Endothelial cell of umbilical vein (primary cell): ENCODE measurements at regions not wholly inside any gene's neighbourhood (a gene's known extent, or its start where the extent isn't known, plus 50 kb on each side); places are given as distances from the start of the nearest gene placed in this dataset.

Source experiments
- BruUV-seq: library from RNA; stranded (reverse); fragments of 400-500 nt; replicated peaks from 2 replicates; lab custom pipeline; 2021; lab: Mats Ljungman, UMichigan
- CTCF ChIA-PET: fragments of 300-600, 350-600 bp; sonication (Branson Sonifier 250); formaldehyde crosslinking; loops from one replicate; lab custom pipeline; 2021; ENCODE audit warnings: antibody characterized with exemption, inconsistent platforms; lab: Charles Lee
- POLR2A ChIA-PET: fragments of 300-600, 350-600 bp; sonication (Branson Sonifier 250); formaldehyde crosslinking; loops from one replicate; lab custom pipeline; 2021; ENCODE audit warnings: antibody characterized with exemption, inconsistent platforms; lab: Charles Lee
- DNase-seq: peaks from one replicate; pipeline ENCODE4 v3.0.0-alpha.2; 2011; ENCODE audit warnings: low read depth, low spot score
- FAIRE-seq: peaks from 2 replicates; lab custom pipeline; 2011; peaks lifted over from hg19 to GRCh38; lab: Jason Lieb, UNC
- H2AFZ ChIP-seq: 2 replicates; pipeline ENCODE4 v1.6.0; 2012; ENCODE audit warnings: low read depth, low read length, control low read depth, inconsistent platforms
- H3K27ac ChIP-seq: 2 replicates; pipeline ENCODE4 v1.5.1; 2011; ENCODE audit warnings: low read depth, mild to moderate bottlenecking, control low read depth, low read length, moderate library complexity; ENCODE audit not compliant: insufficient read depth
- H3K27me3 ChIP-seq, 2 experiments: 2 replicates each; pipeline versions ENCODE4 v1.6.0 to v1.6.1; 2011; ENCODE audit warnings: low read length in 2 of 2, mixed read lengths in 1 of 2; ENCODE audit not compliant: control insufficient read depth in 2 of 2, insufficient read depth in 2 of 2
- H3K36me3 ChIP-seq, 2 experiments: 2 replicates in 1 of 2; 3 replicates in 1 of 2; pipeline ENCODE4 v1.5.1; 2011; ENCODE audit warnings: low read length in 2 of 2, mild to moderate bottlenecking in 1 of 2, moderate library complexity in 1 of 2; ENCODE audit not compliant: control insufficient read depth in 2 of 2, insufficient read depth in 2 of 2; ENCODE audit errors: extremely low read depth in 1 of 2
- H3K4me1 ChIP-seq: 3 replicates; pipeline ENCODE4 v1.5.1; 2011; ENCODE audit warnings: mild to moderate bottlenecking, low read length; ENCODE audit not compliant: control insufficient read depth, insufficient read depth; ENCODE audit errors: extremely low read depth
- H3K4me2 ChIP-seq: 2 replicates; pipeline ENCODE4 v1.6.1; 2011; ENCODE audit warnings: low read length, control low read depth, mixed read lengths; ENCODE audit not compliant: insufficient read depth
- H3K4me3 ChIP-seq, 3 experiments: fragments of 200-600 bp in 1 of 3; sonication (generic), shearing (Covaris generic) in 1 of 3; replicated peaks in 1 of 3; 2 replicates each; pipeline ENCODE4 v1.5.1; 2011 to 2016; ENCODE audit warnings: control low read depth in 3 of 3, low read length in 3 of 3, mild to moderate bottlenecking in 2 of 3, inconsistent platforms in 1 of 3, low read depth in 1 of 3, moderate library complexity in 1 of 3; ENCODE audit not compliant: insufficient read depth in 1 of 3
- H3K79me2 ChIP-seq: 2 replicates; pipeline ENCODE4 v1.6.0; 2012; ENCODE audit warnings: low read length, inconsistent platforms; ENCODE audit not compliant: control insufficient read depth, insufficient read depth
- H3K9ac ChIP-seq: replicated peaks from 2 replicates; pipeline ENCODE3; 2011; ENCODE audit warnings: low read length, control low read depth; ENCODE audit not compliant: insufficient read depth; ENCODE audit errors: extremely low read depth
- H3K9me1 ChIP-seq: replicated peaks from 3 replicates; pipeline ENCODE4 v1.6.0; 2011; ENCODE audit warnings: mild to moderate bottlenecking, low read length; ENCODE audit not compliant: control insufficient read depth, insufficient read depth; ENCODE audit errors: extremely low read depth
- H3K9me3 ChIP-seq: replicated peaks from 2 replicates; pipeline ENCODE4 v1.5.1; 2012; ENCODE audit warnings: low read length, inconsistent platforms; ENCODE audit not compliant: control insufficient read depth, insufficient read depth
- H4K20me1 ChIP-seq: replicated peaks from 2 replicates; pipeline ENCODE3; 2011; ENCODE audit warnings: mild to moderate bottlenecking, low read length; ENCODE audit not compliant: control insufficient read depth, insufficient read depth; ENCODE audit errors: extremely low read depth
- EZH2 ChIP-seq: IDR thresholded peaks from 2 replicates; pipeline ENCODE4 v1.6.1; 2012; ENCODE audit warnings: borderline replicate concordance, low read depth, mild to moderate bottlenecking, moderate library complexity, low read length, inconsistent platforms; ENCODE audit not compliant: severe bottlenecking
- FOS ChIP-seq: IDR thresholded peaks from 2 replicates; pipeline ENCODE4 v1.6.1; 2011; ENCODE audit warnings: mild to moderate bottlenecking, low read length, moderate library complexity, borderline replicate concordance; ENCODE audit not compliant: insufficient read depth
- GATA2 ChIP-seq: IDR thresholded peaks from 2 replicates; pipeline ENCODE4 v1.7.0; 2011; ENCODE audit warnings: low read depth, mild to moderate bottlenecking, moderate library complexity, mixed read lengths, low read length; ENCODE audit not compliant: insufficient read length, insufficient read depth
- JUN ChIP-seq: IDR thresholded peaks from 2 replicates; pipeline ENCODE4 v1.6.1; 2011; ENCODE audit warnings: borderline replicate concordance, low read depth; ENCODE audit not compliant: insufficient read length, insufficient read depth
- MYC ChIP-seq: IDR thresholded peaks from one replicate; pipeline ENCODE4 v1.6.1; 2011; ENCODE audit warnings: mild to moderate bottlenecking, low read depth, low read length
- POLR2A ChIP-seq: IDR thresholded peaks from 2 replicates; pipeline ENCODE4 v1.6.1; 2012; ENCODE audit warnings: low read depth, mild to moderate bottlenecking, control low read depth, low read length
- POLR2AphosphoS5 ChIP-seq: IDR thresholded peaks from 2 replicates; pipeline ENCODE4 v1.6.1; 2012; ENCODE audit warnings: low read depth, mild to moderate bottlenecking, control low read depth, low read length, moderate library complexity; ENCODE audit not compliant: insufficient read depth
- dilution Hi-C: fragments of 300-500 bp; cut with MboI; formaldehyde crosslinking; loops from one replicate; pipeline ENCODE4 v1.15.0; 2019; ENCODE audit warnings: low sequenced_read_pairs; ENCODE audit not compliant: extremely low pct_ligation_motif_present
- intact Hi-C: fragments of 100-400 bp; cut with micrococcal nuclease; formaldehyde crosslinking; loops from one replicate; pipeline ENCODE4 v1.10.0; 2022
- TF ChIP-seq, protein P1 (sequence below): IDR thresholded peaks from 2 replicates; pipeline ENCODE4 v1.6.1; 2011; ENCODE audit not compliant: insufficient read depth, insufficient read length
- TF ChIP-seq, protein P2 (sequence below), 2 donors: IDR thresholded peaks; 1 replicate in 1 of 2; 2 replicates in 1 of 2; pipeline ENCODE4 v1.5.1; 2011; ENCODE audit warnings: low read length in 2 of 2, mild to moderate bottlenecking in 2 of 2, moderate library complexity in 2 of 2, control low read depth in 1 of 2, inconsistent platforms in 1 of 2, low read depth in 1 of 2; ENCODE audit not compliant: insufficient read depth in 1 of 2; ENCODE audit errors: extremely low read depth in 1 of 2

DNA sequence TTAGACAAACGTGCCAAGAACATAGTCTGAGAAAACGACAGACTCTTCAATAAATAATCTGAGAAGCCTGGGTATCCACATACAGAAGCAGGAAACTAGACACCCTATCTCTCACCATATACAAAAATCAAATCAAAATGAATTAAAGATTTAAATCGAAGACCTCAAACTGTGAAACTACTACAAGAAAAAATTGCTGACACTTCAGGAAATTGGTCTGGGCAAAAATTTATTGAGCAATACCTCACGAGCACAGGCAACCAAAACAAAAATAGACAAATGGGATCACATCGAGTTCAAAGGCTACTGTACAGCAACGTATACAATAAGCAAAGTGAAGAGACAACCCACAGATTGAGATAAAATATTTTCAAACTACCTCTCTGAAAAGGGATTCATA lies 292.8 kb upstream of the RGS18 start:
- CTCF ChIA-PET = no interaction called here
- no peak for TF ChIP-seq JUN
- TF ChIP-seq, protein P1, sequence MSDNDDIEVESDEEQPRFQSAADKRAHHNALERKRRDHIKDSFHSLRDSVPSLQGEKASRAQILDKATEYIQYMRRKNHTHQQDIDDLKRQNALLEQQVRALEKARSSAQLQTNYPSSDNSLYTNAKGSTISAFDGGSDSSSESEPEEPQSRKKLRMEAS = no peak
- TF ChIP-seq EZH2 = no peak
- no peak overlapping the region for H3K4me2 ChIP-seq
- BruUV-seq = no TSS peak
- POLR2A ChIA-PET = no interaction called here
- no peaks in the 10 kb centered on the region for H3K27me3 ChIP-seq
- FAIRE-seq = no peak
- intact Hi-C loops (no loop called here), dilution Hi-C loops (no loop called here)
- H2AFZ ChIP-seq = no peak overlapping the region
- no peaks in the 10 kb centered on the region for H3K36me3 ChIP-seq
- H3K27ac ChIP-seq = no peak overlapping the region
- no peaks in the 10 kb centered on the region for H3K4me1 ChIP-seq
- no peak for DNase-seq
- no peaks in the 10 kb centered on the region for H4K20me1 ChIP-seq
- no peak overlapping the region for H3K4me3 ChIP-seq
- H3K79me2 ChIP-seq = no peaks in the 10 kb centered on the region
- no peaks in the 10 kb centered on the region for H3K9me3 ChIP-seq
- no peaks in the 10 kb centered on the region for H3K9me1 ChIP-seq
- no peak overlapping the region for H3K9ac ChIP-seq

GRCh38 chr1:191866155-191866554 lies 292.1 kb upstream of the RGS18 start:
- CTCF ChIA-PET = no interaction called here
- no peak for FAIRE-seq

More at GRCh38 chr1:191866155-191866554, 292.1 kb upstream of the RGS18 start:
- Histone ChIP-seq H3K36me3 (no peaks in the 10 kb centered on the region), H3K4me2 (no peak overlapping the region), H3K79me2 (no peaks in the 10 kb centered on the region), H3K27me3 (no peaks in the 10 kb centered on the region), H4K20me1 (no peaks in the 10 kb centered on the region), H3K9me3 (no peaks in the 10 kb centered on the region), H3K4me1 (no peaks in the 10 kb centered on the region), H3K4me3 (no peak overlapping the region), H3K9me1 (no peaks in the 10 kb centered on the region), H2AFZ (no peak overlapping the region), H3K9ac (no peak overlapping the region), H3K27ac (no peak overlapping the region)
- no TSS peak for BruUV-seq
- DNase-seq = no peak
- dilution Hi-C loops (no loop called here), intact Hi-C loops (no loop called here)
- POLR2A ChIA-PET = no interaction called here
- TF ChIP-seq EZH2 = no peak
- TF ChIP-seq, protein P1 = no peak
- no peak for TF ChIP-seq POLR2AphosphoS5
- TF ChIP-seq JUN = no peak
- no peak for TF ChIP-seq FOS
- TF ChIP-seq POLR2A = no peak
- TF ChIP-seq GATA2 = no peak
- TF ChIP-seq, protein P2, sequence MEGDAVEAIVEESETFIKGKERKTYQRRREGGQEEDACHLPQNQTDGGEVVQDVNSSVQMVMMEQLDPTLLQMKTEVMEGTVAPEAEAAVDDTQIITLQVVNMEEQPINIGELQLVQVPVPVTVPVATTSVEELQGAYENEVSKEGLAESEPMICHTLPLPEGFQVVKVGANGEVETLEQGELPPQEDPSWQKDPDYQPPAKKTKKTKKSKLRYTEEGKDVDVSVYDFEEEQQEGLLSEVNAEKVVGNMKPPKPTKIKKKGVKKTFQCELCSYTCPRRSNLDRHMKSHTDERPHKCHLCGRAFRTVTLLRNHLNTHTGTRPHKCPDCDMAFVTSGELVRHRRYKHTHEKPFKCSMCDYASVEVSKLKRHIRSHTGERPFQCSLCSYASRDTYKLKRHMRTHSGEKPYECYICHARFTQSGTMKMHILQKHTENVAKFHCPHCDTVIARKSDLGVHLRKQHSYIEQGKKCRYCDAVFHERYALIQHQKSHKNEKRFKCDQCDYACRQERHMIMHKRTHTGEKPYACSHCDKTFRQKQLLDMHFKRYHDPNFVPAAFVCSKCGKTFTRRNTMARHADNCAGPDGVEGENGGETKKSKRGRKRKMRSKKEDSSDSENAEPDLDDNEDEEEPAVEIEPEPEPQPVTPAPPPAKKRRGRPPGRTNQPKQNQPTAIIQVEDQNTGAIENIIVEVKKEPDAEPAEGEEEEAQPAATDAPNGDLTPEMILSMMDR (IDR thresholded peaks at IDR 0.05; ENCODE audit: extremely low read depth in 1 of 2, insufficient read depth in 1 of 2, low read depth in 1 of 2, low read length in 2 of 2) = no peak
- no peak for TF ChIP-seq MYC
